ENCODE measurements at regions not wholly inside any gene's neighbourhood (a gene's known extent, or its start where the extent isn't known, plus 50 kb on each side); places are given as distances from the start of the nearest gene placed in this dataset.

GRCh38 chr18:46406539-46406932 is 250.5 kb downstream of the LOXHD1 start:
- Histone ChIP-seq H4K20me1 (ENCODE audit: insufficient read depth) (no peaks in the 10 kb centered on the region), H2AFZ (ENCODE audit: low read depth, low read length) (no peak overlapping the region), H3K27ac (ENCODE audit: low read length) (no peak overlapping the region), H3K79me2 (replicated peaks; ENCODE audit: insufficient read depth, low read length) (peaks cover 5% of the 10 kb centered on the region), H3K27me3 (ENCODE audit: insufficient read depth, low read depth, low read length) (no peaks in the 10 kb centered on the region), H3F3A (ENCODE audit: insufficient read depth, low read length, poor library complexity, severe bottlenecking) (no peaks in the 10 kb centered on the region), H3K9me2 (ENCODE audit: insufficient read depth, low read length) (no peaks in the 10 kb centered on the region), H3K4me2 (ENCODE audit: low read length) (no peak overlapping the region), H3K9me3 (ENCODE audit: low read length) (no peaks in the 10 kb centered on the region), H3K36me3 (ENCODE audit: insufficient read depth, low read length) (no peaks in the 10 kb centered on the region), H3K9ac (ENCODE audit: low read length) (no peak overlapping the region), H3K4me3 (ENCODE audit: low read length) (no peak overlapping the region)
- TF ChIP-seq RAD21 (conservative IDR thresholded peaks at IDR 0.05) (no peak), REST (IDR thresholded peaks at IDR 0.05; ENCODE audit: borderline replicate concordance) (no peak), SMC3 (conservative IDR thresholded peaks at IDR 0.05; ENCODE audit: poor library complexity) (no peak), EP300 (conservative IDR thresholded peaks at IDR 0.05; ENCODE audit: poor library complexity, severe bottlenecking) (no peak), EZH2 (IDR thresholded peaks at IDR 0.05; ENCODE audit: borderline replicate concordance, insufficient read depth, low read length, poor library complexity, severe bottlenecking) (no peak), MXI1 (conservative IDR thresholded peaks at IDR 0.05; ENCODE audit: poor library complexity, severe bottlenecking) (no peak), POLR2AphosphoS5 (IDR thresholded peaks at IDR 0.05) (no peak), CTCF (IDR thresholded peaks at IDR 0.05; ENCODE audit: poor library complexity, severe bottlenecking) (no peak), TAF1 (IDR thresholded peaks at IDR 0.05; ENCODE audit: low read depth) (no peak)

- Histone ChIP-seq H3K9me2 (ENCODE audit: insufficient read depth, low read length) (no peaks in the 10 kb centered on the region), H3K9me3 (ENCODE audit: low read length) (no peaks in the 10 kb centered on the region), H4K20me1 (ENCODE audit: insufficient read depth) (no peaks in the 10 kb centered on the region), H3K4me3 (ENCODE audit: low read length) (no peak overlapping the region), H3K79me2 (replicated peaks; ENCODE audit: insufficient read depth, low read length) (peaks cover 5% of the 10 kb centered on the region), H3K4me2 (ENCODE audit: low read length) (no peak overlapping the region), H3K27ac (ENCODE audit: low read length) (no peak overlapping the region), H2AFZ (ENCODE audit: low read depth, low read length) (no peak overlapping the region), H3K36me3 (ENCODE audit: insufficient read depth, low read length) (no peaks in the 10 kb centered on the region), H3K27me3 (ENCODE audit: insufficient read depth, low read depth, low read length) (no peaks in the 10 kb centered on the region), H3K9ac (ENCODE audit: low read length) (no peak overlapping the region), H3F3A (ENCODE audit: insufficient read depth, low read length, poor library complexity, severe bottlenecking) (no peaks in the 10 kb centered on the region)
- TF ChIP-seq POLR2AphosphoS5 (IDR thresholded peaks at IDR 0.05) (no peak), SMC3 (conservative IDR thresholded peaks at IDR 0.05; ENCODE audit: poor library complexity) (no peak), REST (IDR thresholded peaks at IDR 0.05; ENCODE audit: borderline replicate concordance) (no peak), EZH2 (IDR thresholded peaks at IDR 0.05; ENCODE audit: borderline replicate concordance, insufficient read depth, low read length, poor library complexity, severe bottlenecking) (no peak), RAD21 (conservative IDR thresholded peaks at IDR 0.05) (no peak), CTCF (IDR thresholded peaks at IDR 0.05; ENCODE audit: poor library complexity, severe bottlenecking) (no peak), EP300 (conservative IDR thresholded peaks at IDR 0.05; ENCODE audit: poor library complexity, severe bottlenecking) (no peak), TAF1 (IDR thresholded peaks at IDR 0.05; ENCODE audit: low read depth) (no peak), MXI1 (conservative IDR thresholded peaks at IDR 0.05; ENCODE audit: poor library complexity, severe bottlenecking) (no peak)
These were observed 249.4 kb downstream of the LOXHD1 start for GRCh38 chr18:46407486-46408166.

Measured in neural cell (in vitro differentiated cells).